Fibroblast of the conjunctiva (primary cell): ENCODE measurements at regions not wholly inside any gene's neighbourhood (a gene's known extent, or its start where the extent isn't known, plus 50 kb on each side); places are given as distances from the start of the nearest gene placed in this dataset.

ENCODE experiments used
- DNase-seq: peaks from one replicate; pipeline ENCODE4 v3.0.0-alpha.2; 2010; ENCODE audit warnings: low read depth

GRCh38 chr4:177109769-177110168, 199.9 kb upstream of the NEIL3 start:
- DNase-seq: no peak

- no peak for DNase-seq
Observed at GRCh38 chr4:177116161-177116560, 193.5 kb upstream of the NEIL3 start.

GRCh38 chr4:177117256-177117655, 192.4 kb upstream of the NEIL3 start:
- DNase-seq: no peak

GRCh38 chr4:177118596-177118995, 191.1 kb upstream of the NEIL3 start:
- DNase-seq: peak; percentile 93

- peak; percentile 39 for DNase-seq
Observed at GRCh38 chr4:177119021-177119471, 190.6 kb upstream of the NEIL3 start.

- DNase-seq: no peak
Observed at GRCh38 chr4:177119691-177120090, 190.0 kb upstream of the NEIL3 start.

GRCh38 chr4:177123811-177124210, 185.9 kb upstream of the NEIL3 start:
- DNase-seq: no peak

- no peak for DNase-seq
Observed at GRCh38 chr4:177124349-177125064, 185.2 kb upstream of the NEIL3 start.

- DNase-seq: no peak
Observed at GRCh38 chr4:177125656-177126055, 184.0 kb upstream of the NEIL3 start.

GRCh38 chr4:177127658-177128057, 182.0 kb upstream of the NEIL3 start:
- no peak for DNase-seq

- DNase-seq: no peak
Observed at GRCh38 chr4:177128306-177128705, 181.4 kb upstream of the NEIL3 start.

GRCh38 chr4:177131736-177132135, 177.9 kb upstream of the NEIL3 start:
- no peak for DNase-seq

GRCh38 chr4:177147668-177148067, 162.0 kb upstream of the NEIL3 start:
- DNase-seq: no peak

GRCh38 chr4:177155454-177155853, 154.2 kb upstream of the NEIL3 start:
- no peak for DNase-seq

GRCh38 chr4:177159600-177159999, 150.1 kb upstream of the NEIL3 start:
- DNase-seq: no peak

- DNase-seq: no peak
Observed at GRCh38 chr4:177161781-177162180, 147.9 kb upstream of the NEIL3 start.

GRCh38 chr4:177163532-177163931, 146.1 kb upstream of the NEIL3 start:
- no peak for DNase-seq

GRCh38 chr4:177171588-177171987, 138.1 kb upstream of the NEIL3 start:
- no peak for DNase-seq

- DNase-seq: no peak
Observed at GRCh38 chr4:177175473-177175872, 134.2 kb upstream of the NEIL3 start.

GRCh38 chr4:177177541-177178081, 132.1 kb upstream of the NEIL3 start:
- DNase-seq: peak; percentile 33

- no peak for DNase-seq
Observed at GRCh38 chr4:177178246-177178645, 131.4 kb upstream of the NEIL3 start.

GRCh38 chr4:177182166-177182565, 127.5 kb upstream of the NEIL3 start:
- peak; percentile 38 for DNase-seq

- no peak for DNase-seq
Observed at GRCh38 chr4:177182728-177183127, 126.9 kb upstream of the NEIL3 start.

- DNase-seq: no peak
Observed at GRCh38 chr4:177185151-177185550, 124.5 kb upstream of the NEIL3 start.
